HCT116 (cell line): ENCODE measurements at regions not wholly inside any gene's neighbourhood (a gene's known extent, or its start where the extent isn't known, plus 50 kb on each side); places are given as distances from the start of the nearest gene placed in this dataset.

Experiments
- ATAC-seq: fragments of 200-7000 bp; cut with Tn5 transposase; 2 replicates; pipeline ENCODE4 v1.9.1; 2020; ENCODE audit warnings: mild to moderate bottlenecking, moderate library complexity
- BruUV-seq: library from RNA; stranded (reverse); fragments of 400-500 nt; replicated peaks from 2 replicates; lab custom pipeline; 2021; lab: Mats Ljungman, UMichigan
- CTCF ChIA-PET: fragments of 300-600 bp; sonication (Branson Sonifier 250); formaldehyde crosslinking; loops from one replicate; lab custom pipeline; 2021; ENCODE audit warnings: antibody characterized with exemption; lab: Charles Lee
- POLR2A ChIA-PET: fragments of 300-600, 350-600 bp; sonication (Branson Sonifier 250); formaldehyde crosslinking; loops from one replicate; lab custom pipeline; 2021; ENCODE audit warnings: antibody characterized with exemption; lab: Charles Lee
- RAD21 ChIA-PET, 2 experiments: fragments of 300-600 bp; sonication (Branson Sonifier 250); formaldehyde crosslinking; loops; one replicate each; lab custom pipeline; 2023; ENCODE audit warnings: low total read pairs in 2 of 2; ENCODE audit not compliant: uncharacterized antibody in 2 of 2, unreplicated experiment in 2 of 2, low non-redundant PET in 1 of 2; lab: Charles Lee
- DNase-seq: peaks from one replicate; pipeline ENCODE4 v3.0.0-alpha.2; 2010; ENCODE audit warnings: low read depth, low spot score
- H2AFZ ChIP-seq: fragments of 200-600 bp; shearing (Covaris generic), sonication (generic); 2 replicates; pipeline ENCODE4 v1.6.1; 2017; ENCODE audit warnings: low read depth, mixed run types, mixed read lengths, antibody characterized with exemption, low read length; ENCODE audit not compliant: poor library complexity, severe bottlenecking
- H3K27ac ChIP-seq: 2 replicates; pipeline ENCODE4 v1.5.1; 2012; ENCODE audit warnings: low read depth, low read length
- H3K27me3 ChIP-seq: fragments of 200-600 bp; sonication (generic); 2 replicates; pipeline ENCODE4 v1.6.1; 2016; ENCODE audit warnings: mixed run types, low read length, mixed read lengths; ENCODE audit not compliant: insufficient read depth
- H3K36me3 ChIP-seq, 2 experiments: fragments of 200-500 bp in 1 of 2; fragments of 200-600 bp in 1 of 2; sonication (Bioruptor generic) in 1 of 2; sonication (generic) in 1 of 2; 2 replicates each; pipeline versions ENCODE4 v1.5.1 to v1.6.1; 2014 to 2016; ENCODE audit warnings: low read length in 2 of 2, inconsistent platforms in 1 of 2, mixed read lengths in 1 of 2, mixed run types in 1 of 2; ENCODE audit not compliant: insufficient read depth in 2 of 2, control insufficient read depth in 1 of 2
- H3K4me1 ChIP-seq, 2 experiments: fragments of 200-600 bp in 1 of 2; sonication (generic) in 1 of 2; 2 replicates each; pipeline versions ENCODE4 v1.5.1 to v1.6.1; 2012 to 2017; ENCODE audit warnings: low read length in 2 of 2, inconsistent platforms in 1 of 2, mild to moderate bottlenecking in 1 of 2, mixed read lengths in 1 of 2, mixed run types in 1 of 2, moderate library complexity in 1 of 2; ENCODE audit not compliant: insufficient read depth in 2 of 2, control insufficient read depth in 1 of 2
- H3K4me2 ChIP-seq: fragments of 200-600 bp; sonication (generic); 2 replicates; pipeline ENCODE4 v1.6.1; 2017; ENCODE audit warnings: mixed run types, low read length, mixed read lengths
- H3K4me3 ChIP-seq, 2 experiments: fragments of 200-600 bp in 1 of 2; sonication (generic) in 1 of 2; replicated peaks in 1 of 2; 2 replicates each; pipeline ENCODE4 v1.5.1; 2011 to 2016; ENCODE audit warnings: low read length in 2 of 2, control low read depth in 1 of 2, low read depth in 1 of 2, mild to moderate bottlenecking in 1 of 2, mixed read lengths in 1 of 2, mixed run types in 1 of 2
- H3K79me2 ChIP-seq: fragments of 200-600 bp; sonication (generic); 2 replicates; pipeline ENCODE4 v1.6.1; 2017; ENCODE audit warnings: mild to moderate bottlenecking, mixed run types, low read length, moderate library complexity, mixed read lengths; ENCODE audit not compliant: insufficient read depth
- H3K9ac ChIP-seq: fragments of 200-600 bp; sonication (generic); 2 replicates; pipeline ENCODE4 v1.6.1; 2016; ENCODE audit warnings: low read length, mixed read lengths
- H3K9me2 ChIP-seq: fragments of 200-600 bp; sonication (generic), shearing (Covaris generic); 2 replicates; pipeline ENCODE4 v1.6.1; 2017; ENCODE audit warnings: mixed run types, mild to moderate bottlenecking, moderate library complexity; ENCODE audit not compliant: insufficient read depth
- H3K9me3 ChIP-seq, 2 experiments: fragments of 200-500 bp in 1 of 2; fragments of 200-600 bp in 1 of 2; sonication (Bioruptor generic) in 1 of 2; sonication (generic) in 1 of 2; 2 replicates each; pipeline ENCODE4 v1.6.1; 2014 to 2017; ENCODE audit warnings: low read length in 2 of 2, mixed read lengths in 2 of 2, inconsistent platforms in 1 of 2, low read depth in 1 of 2, mild to moderate bottlenecking in 1 of 2, mixed run types in 1 of 2, moderate library complexity in 1 of 2; ENCODE audit not compliant: control insufficient read depth in 1 of 2, insufficient read depth in 1 of 2
- H4K20me1 ChIP-seq: fragments of 200-600 bp; sonication (generic), shearing (Covaris generic); 2 replicates; pipeline ENCODE4 v1.6.1; 2017; ENCODE audit warnings: mixed run types, mild to moderate bottlenecking, moderate library complexity; ENCODE audit not compliant: insufficient read depth
- EGR1 ChIP-seq: IDR thresholded peaks from 2 replicates; pipeline ENCODE4 v1.6.1; 2012; ENCODE audit warnings: low read depth
- EZH2 ChIP-seq: fragments of 200-600 bp; sonication (generic); IDR thresholded peaks from 2 replicates; pipeline ENCODE4 v1.6.1; 2017; ENCODE audit warnings: antibody characterized with exemption, mixed run types
- FOSL1 ChIP-seq: IDR thresholded peaks from 2 replicates; pipeline ENCODE4 v1.6.1; 2012; ENCODE audit warnings: low read depth
- JUND ChIP-seq: IDR thresholded peaks from 2 replicates; pipeline ENCODE4 v1.6.1; 2012
- POLR2AphosphoS5 ChIP-seq: IDR thresholded peaks from 2 replicates; pipeline ENCODE4 v1.6.1; 2011; ENCODE audit warnings: mild to moderate bottlenecking, low read depth, low read length, moderate library complexity
- SP1 ChIP-seq: IDR thresholded peaks from 2 replicates; pipeline ENCODE4 v1.6.1; 2012; ENCODE audit warnings: low read depth
- TCF7L2 ChIP-seq: IDR thresholded peaks from 2 replicates; pipeline ENCODE4 v1.7.0; 2011; ENCODE audit warnings: borderline replicate concordance, inconsistent platforms; ENCODE audit not compliant: insufficient read depth, insufficient read length; ENCODE audit errors: extremely low read depth
- ZNF274 ChIP-seq: fragments of 200-500 bp; sonication (Bioruptor generic); IDR thresholded peaks from 2 replicates; pipeline ENCODE4 v1.6.1; 2014; ENCODE audit warnings: mild to moderate bottlenecking, low read depth, low read length, inconsistent platforms
- intact Hi-C: fragments of 100-400 bp; cut with micrococcal nuclease; formaldehyde crosslinking; loops from 2 replicates; pipeline ENCODE4 v1.10.0; 2022
- TF ChIP-seq, protein P1 (sequence below): IDR thresholded peaks from 2 replicates; pipeline ENCODE4 v1.6.1; 2011; ENCODE audit warnings: mild to moderate bottlenecking, low read length, moderate library complexity; ENCODE audit not compliant: insufficient replicate concordance; ENCODE audit errors: extremely low read depth

DNA sequence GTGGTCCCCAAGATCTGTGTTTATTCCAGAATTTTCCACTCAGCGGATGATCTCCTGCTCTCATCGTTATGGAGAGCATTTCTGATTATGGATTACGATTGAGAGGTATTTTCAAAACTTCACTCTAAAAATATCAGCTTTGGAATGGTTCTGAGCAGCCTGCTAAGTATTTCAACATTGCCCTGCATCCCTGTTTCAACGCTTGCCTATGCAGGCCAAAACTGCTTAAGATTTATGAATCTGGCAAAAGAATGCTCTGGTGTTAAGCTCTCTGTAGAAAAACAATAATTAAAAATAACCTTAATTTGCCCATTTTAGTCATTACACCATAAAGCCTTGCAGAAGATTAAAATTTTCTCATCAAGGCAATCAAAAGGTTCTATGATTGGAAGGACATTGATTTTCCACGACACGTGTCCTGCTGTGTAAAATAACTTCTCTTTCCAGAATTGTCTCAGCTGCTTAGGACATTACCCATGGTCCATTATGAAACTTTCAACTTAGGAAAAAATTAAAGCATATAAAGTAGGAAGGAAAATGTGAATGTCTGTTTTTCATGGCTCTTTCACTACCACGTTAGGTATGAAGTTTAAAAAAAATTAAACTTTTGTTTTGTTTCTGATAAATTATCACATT lies 229.9 kb downstream of the ACKR3 start:
- H3K36me3 ChIP-seq, result no peaks in the 10 kb centered on the region
- no peaks in the 10 kb centered on the region for H4K20me1 ChIP-seq
- no peak overlapping the region for H3K9ac ChIP-seq
- RAD21 ChIA-PET, result no interaction called here
- POLR2A ChIA-PET, result no interaction called here
- H3K4me1 ChIP-seq, result no peaks in the 10 kb centered on the region
- H3K9me3 ChIP-seq, result no peaks in the 10 kb centered on the region
- no peaks in the 10 kb centered on the region for H3K79me2 ChIP-seq
- peaks cover 16% of the 10 kb centered on the region for H3K27me3 ChIP-seq
- H3K9me2 ChIP-seq, result no peaks in the 10 kb centered on the region
- H2AFZ ChIP-seq, result no peak overlapping the region
- intact Hi-C loops, result no loop called here
- CTCF ChIA-PET, result no interaction called here
- ATAC-seq (no peak), DNase-seq (no peak)
- H3K27ac ChIP-seq, result no peak overlapping the region
- TF ChIP-seq, protein P1, sequence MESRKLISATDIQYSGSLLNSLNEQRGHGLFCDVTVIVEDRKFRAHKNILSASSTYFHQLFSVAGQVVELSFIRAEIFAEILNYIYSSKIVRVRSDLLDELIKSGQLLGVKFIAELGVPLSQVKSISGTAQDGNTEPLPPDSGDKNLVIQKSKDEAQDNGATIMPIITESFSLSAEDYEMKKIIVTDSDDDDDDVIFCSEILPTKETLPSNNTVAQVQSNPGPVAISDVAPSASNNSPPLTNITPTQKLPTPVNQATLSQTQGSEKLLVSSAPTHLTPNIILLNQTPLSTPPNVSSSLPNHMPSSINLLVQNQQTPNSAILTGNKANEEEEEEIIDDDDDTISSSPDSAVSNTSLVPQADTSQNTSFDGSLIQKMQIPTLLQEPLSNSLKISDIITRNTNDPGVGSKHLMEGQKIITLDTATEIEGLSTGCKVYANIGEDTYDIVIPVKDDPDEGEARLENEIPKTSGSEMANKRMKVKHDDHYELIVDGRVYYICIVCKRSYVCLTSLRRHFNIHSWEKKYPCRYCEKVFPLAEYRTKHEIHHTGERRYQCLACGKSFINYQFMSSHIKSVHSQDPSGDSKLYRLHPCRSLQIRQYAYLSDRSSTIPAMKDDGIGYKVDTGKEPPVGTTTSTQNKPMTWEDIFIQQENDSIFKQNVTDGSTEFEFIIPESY, result no peak
- TF ChIP-seq SP1 (no peak), TCF7L2 (no peak), EZH2 (no peak), JUND (no peak), POLR2AphosphoS5 (no peak), FOSL1 (no peak), EGR1 (no peak), ZNF274 (no peak)
- H3K4me2 ChIP-seq, result no peak overlapping the region
- no peak overlapping the region for H3K4me3 ChIP-seq
- BruUV-seq, result no TSS peak
